HCT116 (cell line): ENCODE measurements at regions not wholly inside any gene's neighbourhood (a gene's known extent, or its start where the extent isn't known, plus 50 kb on each side); places are given as distances from the start of the nearest gene placed in this dataset.
"Not testable (repeated sequence)": the region's sequence is repeated elsewhere in the genome, so short reads cannot be mapped to it uniquely, and the experiment has no call there.

ENCODE experiments used
- CEBPB ChIP-seq: IDR thresholded peaks from 2 replicates; pipeline ENCODE4 v1.6.1; 2012; ENCODE audit warnings: low read depth
- CTCF ChIP-seq, 3 experiments: fragments of 200-600 bp in 1 of 3; sonication (generic) in 1 of 3; IDR thresholded peaks in 2 of 3; conservative IDR thresholded peaks in 1 of 3; 2 replicates each; pipeline ENCODE4 v1.5.1; 2012 to 2017; ENCODE audit warnings: low read depth in 2 of 3, low read length in 2 of 3, antibody characterized with exemption in 1 of 3, borderline replicate concordance in 1 of 3, control low read depth in 1 of 3, mild to moderate bottlenecking in 1 of 3, mixed read lengths in 1 of 3, mixed run types in 1 of 3, moderate library complexity in 1 of 3; ENCODE audit not compliant: insufficient read depth in 1 of 3
- ELF1 ChIP-seq: IDR thresholded peaks from 2 replicates; pipeline ENCODE4 v1.6.1; 2012; ENCODE audit warnings: low read depth, borderline replicate concordance
- EZH2 ChIP-seq: fragments of 200-600 bp; sonication (generic); IDR thresholded peaks from 2 replicates; pipeline ENCODE4 v1.6.1; 2017; ENCODE audit warnings: antibody characterized with exemption, mixed run types
- EZH2phosphoT487 ChIP-seq: fragments of 200-600 bp; IDR thresholded peaks from 2 replicates; pipeline ENCODE4 v1.6.1; 2018; ENCODE audit warnings: antibody characterized with exemption, borderline replicate concordance
- FOSL1 ChIP-seq: IDR thresholded peaks from 2 replicates; pipeline ENCODE4 v1.6.1; 2012; ENCODE audit warnings: low read depth
- POLR2A ChIP-seq: IDR thresholded peaks from 2 replicates; pipeline ENCODE4 v1.7.0; 2011; ENCODE audit warnings: borderline replicate concordance; ENCODE audit not compliant: insufficient read depth, insufficient read length; ENCODE audit errors: extremely low read depth
- POLR2AphosphoS5 ChIP-seq: IDR thresholded peaks from 2 replicates; pipeline ENCODE4 v1.6.1; 2011; ENCODE audit warnings: mild to moderate bottlenecking, low read depth, low read length, moderate library complexity
- RAD21 ChIP-seq: IDR thresholded peaks from 2 replicates; pipeline ENCODE4 v1.6.1; 2012; ENCODE audit warnings: low read depth, mild to moderate bottlenecking
- REST ChIP-seq: IDR thresholded peaks from 2 replicates; pipeline ENCODE4 v1.6.1; 2012; ENCODE audit warnings: low read depth
- SIN3A ChIP-seq: IDR thresholded peaks from 2 replicates; pipeline ENCODE4 v1.6.1; 2012; ENCODE audit warnings: low read depth
- YY1 ChIP-seq: IDR thresholded peaks from 2 replicates; pipeline ENCODE4 v1.6.1; 2011; ENCODE audit warnings: low read length, low read depth, moderate library complexity, mild to moderate bottlenecking; ENCODE audit not compliant: insufficient replicate concordance; ENCODE audit errors: extremely low read depth
- TF ChIP-seq, protein P1 (sequence below): IDR thresholded peaks from 2 replicates; pipeline ENCODE4 v1.6.1; 2012
- TF ChIP-seq, protein P2 (sequence below): IDR thresholded peaks from 2 replicates; pipeline ENCODE4 v1.6.1; 2011; ENCODE audit warnings: mild to moderate bottlenecking, low read length, moderate library complexity; ENCODE audit not compliant: insufficient replicate concordance; ENCODE audit errors: extremely low read depth

GRCh38 chr20:39957911-39958310, 731.1 kb downstream of the MAFB start:
- TF ChIP-seq ELF1; CTCF (IDR thresholded peaks at IDR 0.05 in 2 of 3, conservative IDR thresholded peaks at IDR 0.05 in 1 of 3; ENCODE audit: borderline replicate concordance in 1 of 3, insufficient read depth in 1 of 3, low read depth in 2 of 3, low read length in 2 of 3); SIN3A; POLR2A; FOSL1; EZH2phosphoT487; YY1; RAD21; POLR2AphosphoS5; EZH2; CEBPB; REST: not testable (repeated sequence)
- TF ChIP-seq, protein P1, sequence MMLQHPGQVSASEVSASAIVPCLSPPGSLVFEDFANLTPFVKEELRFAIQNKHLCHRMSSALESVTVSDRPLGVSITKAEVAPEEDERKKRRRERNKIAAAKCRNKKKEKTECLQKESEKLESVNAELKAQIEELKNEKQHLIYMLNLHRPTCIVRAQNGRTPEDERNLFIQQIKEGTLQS: not testable (repeated sequence)
- TF ChIP-seq, protein P2, sequence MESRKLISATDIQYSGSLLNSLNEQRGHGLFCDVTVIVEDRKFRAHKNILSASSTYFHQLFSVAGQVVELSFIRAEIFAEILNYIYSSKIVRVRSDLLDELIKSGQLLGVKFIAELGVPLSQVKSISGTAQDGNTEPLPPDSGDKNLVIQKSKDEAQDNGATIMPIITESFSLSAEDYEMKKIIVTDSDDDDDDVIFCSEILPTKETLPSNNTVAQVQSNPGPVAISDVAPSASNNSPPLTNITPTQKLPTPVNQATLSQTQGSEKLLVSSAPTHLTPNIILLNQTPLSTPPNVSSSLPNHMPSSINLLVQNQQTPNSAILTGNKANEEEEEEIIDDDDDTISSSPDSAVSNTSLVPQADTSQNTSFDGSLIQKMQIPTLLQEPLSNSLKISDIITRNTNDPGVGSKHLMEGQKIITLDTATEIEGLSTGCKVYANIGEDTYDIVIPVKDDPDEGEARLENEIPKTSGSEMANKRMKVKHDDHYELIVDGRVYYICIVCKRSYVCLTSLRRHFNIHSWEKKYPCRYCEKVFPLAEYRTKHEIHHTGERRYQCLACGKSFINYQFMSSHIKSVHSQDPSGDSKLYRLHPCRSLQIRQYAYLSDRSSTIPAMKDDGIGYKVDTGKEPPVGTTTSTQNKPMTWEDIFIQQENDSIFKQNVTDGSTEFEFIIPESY: not testable (repeated sequence)
